ENCODE measurements at regions not wholly inside any gene's neighbourhood (a gene's known extent, or its start where the extent isn't known, plus 50 kb on each side); places are given as distances from the start of the nearest gene placed in this dataset.

GRCh38 chr9:94031380-94031779 is 52.9 kb upstream of the PTPDC1 start:
- TF ChIP-seq POLR2AphosphoS5 (IDR thresholded peaks at IDR 0.05; ENCODE audit: insufficient read depth, low read depth, low read length) (no peak), EZH2 (IDR thresholded peaks at IDR 0.05; ENCODE audit: borderline replicate concordance, low read depth, low read length, severe bottlenecking) (no peak), CTCF (IDR thresholded peaks at IDR 0.05; ENCODE audit: extremely low read depth in 1 of 2, insufficient read depth in 1 of 2, low read depth in 1 of 2, low read length in 2 of 2) (no peak), MAX (IDR thresholded peaks at IDR 0.05; ENCODE audit: insufficient read depth, insufficient read length) (no peak), POLR2A (IDR thresholded peaks at IDR 0.05; ENCODE audit: low read depth, low read length) (no peak)
